Naive thymus-derived CD4-positive, alpha-beta T cell (primary cell): ENCODE measurements at regions not wholly inside any gene's neighbourhood (a gene's known extent, or its start where the extent isn't known, plus 50 kb on each side); places are given as distances from the start of the nearest gene placed in this dataset.

Experiments
- ATAC-seq: fragments of 150-1000 bp; cut with Tn5 transposase; 2 replicates; pipeline ENCODE4 v1.10.0; 2021; ENCODE audit warnings: mild to moderate bottlenecking, moderate library complexity
- CTCF ChIA-PET: fragments of 350-600 bp; sonication (Branson Sonifier 250); formaldehyde crosslinking; loops from one replicate; lab custom pipeline; 2021; ENCODE audit warnings: antibody characterized with exemption; lab: Charles Lee
- POLR2A ChIA-PET: fragments of 350-600 bp; sonication (Branson Sonifier 250); formaldehyde crosslinking; loops from one replicate; lab custom pipeline; 2021; ENCODE audit warnings: antibody characterized with exemption, inconsistent platforms; lab: Charles Lee
- DNase-seq, 9 donors: peaks; one replicate each; pipeline versions ENCODE4 v3.0.0 to v3.0.0-alpha.2; 2020 to 2022; ENCODE audit warnings: mixed read lengths in 1 of 9
- H3K27ac ChIP-seq: one replicate; pipeline ENCODE4 v1.7.0; 2013; ENCODE audit warnings: mild to moderate bottlenecking, low read depth, low read length, moderate library complexity
- H3K27me3 ChIP-seq, 2 donors: one replicate each; pipeline ENCODE4 v1.7.0; 2013; ENCODE audit warnings: low read length in 2 of 2, mild to moderate bottlenecking in 2 of 2, moderate library complexity in 2 of 2; ENCODE audit not compliant: control insufficient read depth in 2 of 2, insufficient read depth in 2 of 2
- H3K36me3 ChIP-seq, 3 experiments: 1 replicate in 2 of 3; 2 replicates in 1 of 3; pipeline ENCODE4 v1.7.0; 2013; ENCODE audit warnings: low read length in 3 of 3, mild to moderate bottlenecking in 3 of 3, moderate library complexity in 1 of 3; ENCODE audit not compliant: insufficient read depth in 3 of 3, control insufficient read depth in 2 of 3
- H3K4me1 ChIP-seq, 2 donors: one replicate each; pipeline ENCODE4 v1.7.0; 2013; ENCODE audit warnings: low read length in 2 of 2, mild to moderate bottlenecking in 2 of 2, moderate library complexity in 1 of 2; ENCODE audit not compliant: control insufficient read depth in 2 of 2, insufficient read depth in 2 of 2
- H3K4me3 ChIP-seq: 2 replicates; pipeline ENCODE4 v1.7.0; 2013; ENCODE audit warnings: mild to moderate bottlenecking, low read length
- H3K9me3 ChIP-seq, 3 experiments: 1 replicate in 2 of 3; 2 replicates in 1 of 3; pipeline ENCODE4 v1.7.0; 2013; ENCODE audit warnings: low read length in 3 of 3; ENCODE audit not compliant: control insufficient read depth in 2 of 3
- H3K27ac Mint-ChIP-seq, 9 donors: one replicate each; pipeline ENCODE4 v1.8.0; 2020 to 2022; ENCODE audit warnings: mixed read lengths in 9 of 9, mild to moderate bottlenecking in 8 of 9, moderate library complexity in 5 of 9, inconsistent platforms in 2 of 9
- H3K27me3 Mint-ChIP-seq, 5 donors: one replicate each; pipeline ENCODE4 v1.8.0; 2021 to 2022; ENCODE audit warnings: mixed read lengths in 5 of 5, mild to moderate bottlenecking in 1 of 5
- H3K36me3 Mint-ChIP-seq, 5 donors: one replicate each; pipeline ENCODE4 v1.8.0; 2020 to 2022; ENCODE audit warnings: mixed read lengths in 5 of 5, mild to moderate bottlenecking in 3 of 5, inconsistent platforms in 1 of 5
- H3K4me1 Mint-ChIP-seq, 7 donors: one replicate each; pipeline ENCODE4 v1.8.0; 2020 to 2022; ENCODE audit warnings: mixed read lengths in 7 of 7, mild to moderate bottlenecking in 3 of 7, inconsistent platforms in 1 of 7
- H3K4me3 Mint-ChIP-seq, 10 donors: one replicate each; pipeline ENCODE4 v1.8.0; 2020 to 2022; ENCODE audit warnings: mild to moderate bottlenecking in 10 of 10, mixed read lengths in 10 of 10, moderate library complexity in 6 of 10, inconsistent platforms in 2 of 10
- H3K9me3 Mint-ChIP-seq, 11 donors: one replicate each; pipeline ENCODE4 v1.8.0; 2020 to 2022; ENCODE audit warnings: mixed read lengths in 11 of 11, mild to moderate bottlenecking in 4 of 11, inconsistent platforms in 1 of 11, moderate library complexity in 1 of 11
- intact Hi-C, 2 donors: fragments of 100-400 bp; cut with micrococcal nuclease; formaldehyde crosslinking; loops; one replicate each; pipeline ENCODE4 v1.15.1; 2023

GRCh38 chr1:57683037-57683942 is 259.4 kb upstream of the DAB1 start:
- DNase-seq (no peak), ATAC-seq (no peak)
- POLR2A ChIA-PET: no interaction called here
- Histone ChIP-seq H3K27me3 (no peaks in the 10 kb centered on the region), H3K27ac (no peak overlapping the region), H3K9me3 (no peaks in the 10 kb centered on the region), H3K4me1 (no peaks in the 10 kb centered on the region), H3K36me3 (no peaks in the 10 kb centered on the region), H3K4me3 (no peak overlapping the region)
- Mint-ChIP-seq H3K4me3 (no peak overlapping the region), H3K9me3 (peaks cover 5 to 54% (median 18%) of the 10 kb centered on the region in 11 donors), H3K27me3 (peaks cover 0 to 16% (median 6%) of the 10 kb centered on the region in 5 donors), H3K36me3 (peaks cover 0 to 7% (median 0%) of the 10 kb centered on the region in 5 donors), H3K27ac (no peak overlapping the region), H3K4me1 (no peaks in the 10 kb centered on the region)
- intact Hi-C loops: no loop called here
- CTCF ChIA-PET: no interaction called here

- intact Hi-C loops: no loop called here
- no peak overlapping the region for H3K27ac Mint-ChIP-seq
- no peaks in the 10 kb centered on the region for H3K36me3 Mint-ChIP-seq
- Histone ChIP-seq H3K4me3 (no peak overlapping the region), H3K27me3 (no peaks in the 10 kb centered on the region), H3K27ac (no peak overlapping the region), H3K9me3 (no peaks in the 10 kb centered on the region), H3K36me3 (no peaks in the 10 kb centered on the region), H3K4me1 (no peaks in the 10 kb centered on the region)
- H3K27me3 Mint-ChIP-seq: peaks cover 0 to 23% (median 4%) of the 10 kb centered on the region in 5 donors
- POLR2A ChIA-PET: no interaction called here
- ATAC-seq (no peak), DNase-seq (no peak)
- peaks cover 0 to 15% (median 2%) of the 10 kb centered on the region in 11 donors for H3K9me3 Mint-ChIP-seq
- CTCF ChIA-PET: no interaction called here
- H3K4me3 Mint-ChIP-seq: no peak overlapping the region
- H3K4me1 Mint-ChIP-seq: no peaks in the 10 kb centered on the region
Observed at GRCh38 chr1:57678138-57678537, 254.3 kb upstream of the DAB1 start.

GRCh38 chr1:57675776-57676175 is 251.9 kb upstream of the DAB1 start:
- peaks cover 0 to 12% (median 0%) of the 10 kb centered on the region in 5 donors for H3K27me3 Mint-ChIP-seq
- no peak overlapping the region for H3K27ac Mint-ChIP-seq
- H3K9me3 ChIP-seq: no peaks in the 10 kb centered on the region
- no peak overlapping the region for H3K27ac ChIP-seq
- H3K9me3 Mint-ChIP-seq: peaks cover 0 to 6% (median 1%) of the 10 kb centered on the region in 11 donors
- no peak overlapping the region for H3K4me3 Mint-ChIP-seq
- H3K36me3 ChIP-seq: no peaks in the 10 kb centered on the region
- no peak overlapping the region for H3K4me3 ChIP-seq
- POLR2A ChIA-PET: no interaction called here
- ATAC-seq (no peak), DNase-seq (no peak)
- no peaks in the 10 kb centered on the region for H3K4me1 ChIP-seq
- no peaks in the 10 kb centered on the region for H3K36me3 Mint-ChIP-seq
- CTCF ChIA-PET: no interaction called here
- intact Hi-C loops: no loop called here
- no peaks in the 10 kb centered on the region for H3K4me1 Mint-ChIP-seq
- H3K27me3 ChIP-seq: no peaks in the 10 kb centered on the region

GRCh38 chr1:57674801-57675200 is 250.9 kb upstream of the DAB1 start:
- no peak overlapping the region for H3K27ac ChIP-seq
- H3K9me3 Mint-ChIP-seq: peaks cover 0 to 6% (median 1%) of the 10 kb centered on the region in 11 donors
- DNase-seq (no peak), ATAC-seq (no peak)
- no peak overlapping the region for H3K4me3 Mint-ChIP-seq
- no peaks in the 10 kb centered on the region for H3K27me3 ChIP-seq
- no peaks in the 10 kb centered on the region for H3K4me1 ChIP-seq
- H3K4me3 ChIP-seq: no peak overlapping the region
- H3K27me3 Mint-ChIP-seq: peaks cover 0 to 12% (median 0%) of the 10 kb centered on the region in 5 donors
- no peaks in the 10 kb centered on the region for H3K36me3 ChIP-seq
- H3K4me1 Mint-ChIP-seq: no peaks in the 10 kb centered on the region
- no peaks in the 10 kb centered on the region for H3K36me3 Mint-ChIP-seq
- no peaks in the 10 kb centered on the region for H3K9me3 ChIP-seq
- intact Hi-C loops: no loop called here
- POLR2A ChIA-PET: no interaction called here
- no peak overlapping the region for H3K27ac Mint-ChIP-seq
- CTCF ChIA-PET: no interaction called here

- Histone ChIP-seq H3K4me1 (no peaks in the 10 kb centered on the region), H3K4me3 (no peak overlapping the region), H3K27ac (no peak overlapping the region), H3K27me3 (no peaks in the 10 kb centered on the region), H3K9me3 (no peaks in the 10 kb centered on the region), H3K36me3 (no peaks in the 10 kb centered on the region)
- ATAC-seq (no peak), DNase-seq (no peak)
- Mint-ChIP-seq H3K4me3 (no peak overlapping the region), H3K27me3 (peaks cover 0 to 10% (median 0%) of the 10 kb centered on the region in 5 donors), H3K9me3 (peaks cover 0 to 5% (median 0%) of the 10 kb centered on the region in 11 donors), H3K27ac (no peak overlapping the region), H3K36me3 (no peaks in the 10 kb centered on the region), H3K4me1 (no peaks in the 10 kb centered on the region)
- ChIA-PET CTCF (no interaction called here), POLR2A (no interaction called here)
- intact Hi-C loops: no loop called here
Observed at GRCh38 chr1:57672346-57673140, 248.7 kb upstream of the DAB1 start.

GRCh38 chr1:57671750-57672149 is 247.9 kb upstream of the DAB1 start:
- H3K9me3 Mint-ChIP-seq: peaks cover 0 to 7% (median 0%) of the 10 kb centered on the region in 11 donors
- Histone ChIP-seq H3K4me3 (no peak overlapping the region), H3K27me3 (no peaks in the 10 kb centered on the region), H3K27ac (no peak overlapping the region), H3K36me3 (no peaks in the 10 kb centered on the region), H3K4me1 (no peaks in the 10 kb centered on the region), H3K9me3 (no peaks in the 10 kb centered on the region)
- H3K27me3 Mint-ChIP-seq: peaks cover 0 to 10% (median 6%) of the 10 kb centered on the region in 5 donors
- intact Hi-C loops: no loop called here
- no peaks in the 10 kb centered on the region for H3K4me1 Mint-ChIP-seq
- no peak for DNase-seq
- no peak overlapping the region for H3K4me3 Mint-ChIP-seq
- POLR2A ChIA-PET: no interaction called here
- no peak for ATAC-seq
- H3K36me3 Mint-ChIP-seq: no peaks in the 10 kb centered on the region
- no peak overlapping the region for H3K27ac Mint-ChIP-seq
- CTCF ChIA-PET: no interaction called here
